Activated naive CD4-positive, alpha-beta T cell (primary cell): ENCODE measurements at regions not wholly inside any gene's neighbourhood (a gene's known extent, or its start where the extent isn't known, plus 50 kb on each side); places are given as distances from the start of the nearest gene placed in this dataset.
"Not testable (repeated sequence)": the region's sequence is repeated elsewhere in the genome, so short reads cannot be mapped to it uniquely, and the experiment has no call there.

Experiments used
- DNase-seq, 4 experiments: peaks; one replicate each; lab custom pipeline; 2025; lab: John Stamatoyannopoulos, UW

DNA sequence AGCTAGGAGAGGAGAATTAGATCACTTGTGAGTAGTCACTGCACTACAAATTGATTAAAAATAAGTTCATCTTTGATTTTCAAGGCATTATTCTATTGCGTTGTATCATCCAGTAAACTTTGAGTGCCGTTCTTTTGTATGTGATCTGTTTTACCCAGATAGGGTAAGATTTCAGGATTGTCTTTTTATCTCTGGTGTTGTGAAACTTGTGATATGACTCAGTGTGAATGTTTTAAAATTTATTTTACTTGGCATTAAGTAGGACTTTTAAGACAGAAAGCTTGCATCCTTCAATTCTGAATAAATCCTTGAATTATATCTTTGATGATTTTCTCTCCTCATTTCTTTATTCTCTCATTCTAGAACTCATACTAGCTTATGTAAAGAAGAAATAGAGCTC, 93.3 kb upstream of the ADAMTS5 start:
- no peak for DNase-seq

DNA sequence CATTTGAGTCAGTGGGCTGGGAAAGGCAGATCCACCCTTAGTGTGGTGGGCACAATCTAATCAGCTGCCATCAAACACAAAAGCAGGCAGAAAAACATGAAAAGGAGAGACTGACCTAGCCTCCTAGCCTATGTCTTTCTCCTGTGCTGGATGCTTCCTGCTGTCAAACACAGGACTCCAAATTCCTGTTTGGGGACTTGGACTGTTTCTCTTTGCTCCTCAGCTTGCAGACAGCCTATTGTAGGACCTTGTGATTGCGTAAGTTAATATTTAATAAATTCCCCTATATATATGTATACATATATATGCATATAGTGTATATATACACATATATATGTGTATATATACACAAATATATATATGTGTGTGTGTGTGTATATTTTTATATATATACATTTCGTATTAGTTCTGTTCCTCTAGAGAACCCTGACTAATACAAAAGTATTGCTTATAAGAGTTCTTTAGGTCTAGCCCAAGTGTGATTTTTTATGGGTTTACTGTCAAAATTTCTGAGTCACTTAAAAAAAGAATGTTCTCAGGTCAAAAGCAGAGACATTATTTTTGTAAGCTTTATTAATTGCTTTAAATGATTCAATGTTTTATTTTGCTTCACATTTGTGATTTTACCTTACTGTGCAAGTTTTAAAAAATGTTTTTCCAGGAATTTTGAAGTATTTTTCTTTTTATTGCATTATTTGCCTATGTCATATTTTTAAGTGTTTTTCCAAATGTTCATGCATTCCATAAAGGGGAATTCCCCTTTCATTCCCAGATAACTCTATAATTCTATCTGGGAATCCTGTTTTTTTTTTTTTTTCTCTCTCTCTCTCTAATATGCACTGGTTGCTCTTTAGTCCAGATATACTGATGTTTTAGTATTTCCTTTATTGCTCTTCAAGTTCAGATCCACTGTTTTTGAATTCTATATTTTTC, 92.1 kb upstream of the ADAMTS5 start:
- DNase-seq, result no peak

DNA sequence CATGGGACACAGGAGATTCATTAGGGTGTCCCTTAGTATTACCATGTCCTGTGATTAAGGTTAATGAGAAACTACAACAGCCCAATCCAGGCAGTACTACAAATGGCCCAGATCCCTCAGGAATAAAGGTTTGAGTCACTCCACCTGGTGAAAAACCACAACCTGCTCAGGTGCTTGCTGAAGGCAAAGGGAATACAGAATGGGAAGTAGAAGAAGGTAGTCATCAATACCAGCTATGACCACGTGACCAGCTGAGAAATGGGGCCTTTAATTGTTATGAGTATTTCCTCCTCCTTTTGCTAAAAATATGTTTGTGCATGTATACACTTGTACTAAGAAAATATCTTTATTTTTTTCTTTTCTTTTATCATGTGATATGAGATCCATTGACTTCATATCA, 91.1 kb upstream of the ADAMTS5 start:
- DNase-seq, result no peak

- DNase-seq, result no peak
These were observed 80.9 kb upstream of the ADAMTS5 start for GRCh38 chr21:27047658-27048314.

DNA sequence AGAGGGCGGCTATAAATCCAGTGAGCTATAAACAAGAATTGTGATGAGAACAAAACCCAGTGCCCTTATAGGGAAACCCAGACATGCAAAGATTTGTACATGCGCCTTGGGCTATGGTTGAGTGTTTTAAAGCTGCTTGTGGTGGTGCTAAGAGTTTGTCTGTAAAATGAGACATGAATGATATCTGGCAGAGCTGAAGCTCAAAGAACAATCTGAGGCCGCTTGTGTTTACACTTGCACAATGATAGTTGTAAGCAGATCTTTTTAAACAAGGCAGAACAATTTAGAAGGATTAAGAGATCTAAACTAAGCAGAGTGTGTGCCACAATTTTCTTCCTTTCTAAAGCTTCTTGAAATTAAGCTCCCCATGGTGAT, 80.4 kb upstream of the ADAMTS5 start:
- no peak for DNase-seq

DNA sequence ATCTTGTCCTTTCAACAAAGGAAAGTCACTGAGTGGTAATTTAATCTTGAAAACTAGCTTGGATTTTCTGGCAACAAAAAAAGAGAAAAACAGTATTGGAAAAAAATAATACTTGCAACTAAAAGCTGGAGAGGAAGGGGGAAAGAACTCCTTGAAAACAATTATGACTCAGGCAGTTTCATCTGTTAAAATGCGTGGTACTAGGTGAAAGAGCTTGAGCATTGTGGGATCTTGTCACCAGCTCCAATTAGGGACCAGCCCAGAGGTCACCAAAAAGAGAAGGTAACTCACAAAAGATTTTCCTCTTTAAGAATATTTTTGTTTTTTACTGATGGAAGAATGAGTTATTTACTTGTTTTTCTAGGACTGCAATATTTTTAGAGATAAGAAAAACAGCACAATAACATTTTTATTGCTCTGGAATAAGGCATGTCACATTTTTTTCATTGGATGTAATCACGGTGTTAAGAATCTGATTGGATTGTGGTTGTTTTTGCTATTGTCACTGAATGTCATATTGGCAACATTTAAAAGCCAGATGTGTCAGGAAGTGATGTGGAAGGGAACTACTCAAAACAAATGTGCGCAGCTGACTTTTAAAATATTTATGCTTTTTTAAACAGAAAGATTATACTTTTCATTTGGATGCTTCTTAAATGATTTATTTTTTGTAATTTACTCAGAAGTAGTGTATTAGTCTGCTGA, 78.5 kb upstream of the ADAMTS5 start:
- no peak for DNase-seq

DNA sequence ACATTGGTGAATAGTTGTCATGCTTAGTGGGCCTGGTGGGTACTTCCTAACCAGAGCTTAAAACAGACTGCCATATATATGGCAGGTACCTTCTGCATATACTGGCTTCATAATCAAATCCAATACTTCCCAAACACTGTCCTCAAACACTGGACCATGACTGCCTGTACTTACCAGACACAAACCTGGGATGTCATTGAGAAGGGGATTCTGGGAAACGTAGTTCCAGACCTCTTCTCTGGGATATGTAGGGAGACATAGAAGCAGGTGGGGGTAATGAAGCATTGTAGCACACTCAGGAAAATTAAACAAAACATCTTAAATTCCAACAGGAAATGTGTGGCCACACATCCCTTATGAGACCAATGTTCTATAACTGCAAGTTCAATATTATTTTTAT, 76.5 kb upstream of the ADAMTS5 start:
- no peak for DNase-seq

- DNase-seq, result no peak
These were observed 74.0 kb upstream of the ADAMTS5 start for GRCh38 chr21:27040738-27041469.

DNA sequence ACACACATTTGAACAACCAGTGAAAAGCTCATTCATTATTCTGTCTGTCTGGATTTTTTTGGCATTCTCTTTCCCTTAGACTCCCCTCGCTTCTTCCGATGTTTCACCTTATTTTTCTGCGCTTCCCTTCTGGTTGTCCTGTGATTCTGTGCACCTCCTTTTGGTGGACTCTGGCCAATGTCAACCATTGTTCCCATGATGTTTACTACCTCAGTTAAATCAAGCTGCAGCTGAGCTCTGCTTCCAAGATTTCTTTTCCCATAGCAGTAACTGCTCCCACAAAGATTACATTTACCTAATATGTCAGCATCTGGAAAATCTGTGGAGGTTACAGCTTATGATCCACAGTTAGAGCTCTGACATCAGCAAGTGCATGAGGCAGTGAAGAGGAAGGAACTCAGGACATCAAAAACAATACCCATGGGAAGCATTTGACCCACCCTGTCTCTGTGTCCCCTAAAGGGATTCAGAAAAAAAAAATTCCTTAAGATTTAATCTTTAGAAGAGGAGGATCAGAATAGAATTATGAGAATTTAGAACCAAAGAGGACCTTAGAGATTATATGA, 69.9 kb upstream of the ADAMTS5 start:
- DNase-seq, result no peak

DNA sequence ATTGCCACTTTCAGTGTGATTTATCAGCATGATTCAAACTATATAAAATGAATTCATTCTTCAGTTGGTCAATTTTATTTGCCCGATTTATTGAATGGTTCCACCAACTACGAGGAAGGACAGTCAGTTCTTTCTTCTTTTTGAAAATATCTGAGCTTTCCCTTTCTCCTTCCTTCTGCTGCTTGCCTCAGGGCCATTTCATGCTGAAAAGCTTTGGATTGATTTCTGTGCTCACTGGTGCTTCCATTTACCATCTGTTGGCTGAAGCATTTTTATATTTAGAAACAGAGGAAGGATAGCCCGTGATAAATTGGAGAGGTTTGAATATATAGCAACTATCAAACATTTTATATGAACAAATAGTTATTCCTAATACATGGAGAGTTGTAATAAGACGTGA, 68.9 kb upstream of the ADAMTS5 start:
- DNase-seq, result no peak

GRCh38 chr21:27034796-27035195, 67.9 kb upstream of the ADAMTS5 start:
- no peak for DNase-seq

GRCh38 chr21:27033471-27033870, 66.6 kb upstream of the ADAMTS5 start:
- DNase-seq, result no peak

GRCh38 chr21:27026501-27026900, 59.6 kb upstream of the ADAMTS5 start:
- DNase-seq, result no peak

GRCh38 chr21:27025708-27026107, 58.8 kb upstream of the ADAMTS5 start:
- DNase-seq, result not testable (repeated sequence)

GRCh38 chr21:27024971-27025370, 58.1 kb upstream of the ADAMTS5 start:
- DNase-seq, result no peak

DNA sequence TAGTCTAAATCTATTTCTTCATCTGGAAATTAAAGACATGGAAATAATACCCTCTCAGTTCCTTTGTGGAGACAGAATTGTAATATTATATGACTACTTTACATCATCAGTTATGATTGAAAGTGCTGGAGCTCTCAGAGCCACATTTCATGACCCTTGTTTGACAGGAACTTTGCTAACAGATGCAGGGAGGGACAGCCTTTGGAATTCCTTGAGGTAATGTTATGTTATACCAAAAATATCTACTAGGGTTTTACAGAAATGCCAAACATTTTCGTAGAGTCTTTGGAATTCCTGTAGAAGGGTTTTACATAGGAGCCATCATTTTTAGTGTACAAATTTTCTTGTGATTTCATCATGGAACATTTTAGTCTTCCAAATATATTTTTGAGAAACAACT, 57.4 kb upstream of the ADAMTS5 start:
- no peak for DNase-seq

DNA sequence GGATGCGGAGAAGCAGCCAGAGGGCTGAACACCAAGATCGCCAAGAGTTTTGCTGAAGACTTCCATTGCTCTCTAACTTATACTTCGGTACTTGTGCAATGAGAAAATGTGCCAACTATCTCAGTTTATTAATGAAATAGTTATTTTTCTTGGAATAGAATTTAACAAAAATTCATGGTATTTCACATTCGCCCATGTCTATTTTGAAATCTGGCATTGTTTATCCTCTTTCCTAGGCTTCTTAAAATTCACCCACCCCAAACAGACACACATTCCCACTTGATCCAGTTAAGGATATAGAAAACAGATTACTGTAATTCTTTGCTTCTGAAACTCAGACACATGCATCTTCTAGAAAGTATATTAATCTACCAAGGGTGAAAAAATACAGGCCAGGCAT, 56.3 kb upstream of the ADAMTS5 start:
- DNase-seq, result no peak

- no peak for DNase-seq
These were observed 54.9 kb upstream of the ADAMTS5 start for GRCh38 chr21:27021801-27022200.

GRCh38 chr21:27021046-27021445, 54.2 kb upstream of the ADAMTS5 start:
- DNase-seq, result no peak

DNA sequence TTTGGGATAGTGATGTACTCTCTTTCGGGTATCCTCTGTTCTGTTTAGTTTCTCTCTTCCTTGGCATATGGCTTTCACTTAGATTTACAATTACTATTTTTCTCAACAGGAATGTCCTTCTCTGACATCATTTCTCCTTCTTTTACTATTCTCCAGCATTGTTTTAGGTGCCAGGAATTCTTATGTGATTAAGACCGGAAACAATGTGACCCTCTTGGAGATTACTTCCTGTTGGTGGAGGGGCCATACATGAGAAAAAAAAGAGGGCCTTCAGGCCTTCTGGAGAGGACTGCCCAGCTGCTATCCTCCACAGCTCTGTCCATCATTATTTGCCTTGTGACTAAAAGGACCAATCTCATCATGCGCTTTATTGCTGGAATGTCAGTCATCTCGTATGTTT, 50.4 kb upstream of the ADAMTS5 start:
- no peak for DNase-seq
